Duodenal mucosa (tissue), 2 donors: ENCODE measurements at regions not wholly inside any gene's neighbourhood (a gene's known extent, or its start where the extent isn't known, plus 50 kb on each side); places are given as distances from the start of the nearest gene placed in this dataset.
"Not testable (repeated sequence)": the region's sequence is repeated elsewhere in the genome, so short reads cannot be mapped to it uniquely, and the experiment has no call there.

Experiments used
- H3K27ac ChIP-seq: one replicate; pipeline ENCODE4 v1.7.0; 2013; ENCODE audit warnings: low read depth, low read length
- H3K27me3 ChIP-seq, 2 donors: one replicate each; pipeline ENCODE4 v1.7.0; 2013; ENCODE audit warnings: low read length in 2 of 2, control low read depth in 1 of 2; ENCODE audit not compliant: insufficient read depth in 2 of 2, control insufficient read depth in 1 of 2
- H3K36me3 ChIP-seq, 2 donors: one replicate each; pipeline ENCODE4 v1.7.0; 2013; ENCODE audit warnings: low read length in 2 of 2, control low read depth in 1 of 2; ENCODE audit not compliant: insufficient read depth in 2 of 2, control insufficient read depth in 1 of 2
- H3K4me1 ChIP-seq, 2 donors: one replicate each; pipeline ENCODE4 v1.7.0; 2013; ENCODE audit warnings: low read length in 2 of 2, control low read depth in 1 of 2; ENCODE audit not compliant: insufficient read depth in 2 of 2, control insufficient read depth in 1 of 2
- H3K4me3 ChIP-seq, 2 donors: one replicate each; pipeline ENCODE4 v1.7.0; 2013; ENCODE audit warnings: low read length in 2 of 2, low read depth in 1 of 2
- H3K9ac ChIP-seq, 2 donors: one replicate each; pipeline ENCODE4 v1.7.0; 2013; ENCODE audit warnings: low read length in 2 of 2, low read depth in 1 of 2
- H3K9me3 ChIP-seq, 2 donors: one replicate each; pipeline ENCODE4 v1.7.0; 2013; ENCODE audit warnings: low read length in 2 of 2, control low read depth in 1 of 2; ENCODE audit not compliant: control insufficient read depth in 1 of 2

DNA sequence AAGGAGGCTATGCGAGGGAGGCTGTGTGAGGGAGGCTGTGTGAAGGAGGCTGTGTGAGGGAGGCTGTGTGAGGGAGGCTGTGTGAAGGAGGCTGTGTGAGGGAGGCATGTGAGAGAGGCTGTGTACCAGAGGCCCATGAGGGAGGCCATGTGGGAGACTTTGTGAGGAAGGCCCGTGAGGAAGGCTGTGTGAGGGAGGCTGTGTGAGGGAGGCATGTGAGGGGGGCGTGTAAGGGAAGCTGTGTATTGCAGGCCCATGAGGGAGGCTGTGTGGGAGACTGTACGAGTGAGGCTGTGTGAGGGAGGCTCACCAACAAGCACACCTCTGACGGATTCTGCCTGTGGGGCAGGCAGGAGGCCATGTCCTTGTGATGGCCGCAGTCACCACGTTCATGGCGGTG is 122.7 kb upstream of the RNF32 start:
- not testable (repeated sequence) for H3K9me3 ChIP-seq, H3K27me3 ChIP-seq, H3K9ac ChIP-seq, H3K4me3 ChIP-seq, H3K36me3 ChIP-seq, H3K27ac ChIP-seq
- peaks cover 6 to 12% of the 10 kb centered on the region in 2 donors for H3K4me1 ChIP-seq

- H3K9ac ChIP-seq: no peak overlapping the region
- peak overlapping the region; percentile 2 for H3K27ac ChIP-seq
- peak overlapping the region; percentile 55 to 68 for H3K4me3 ChIP-seq
Observed at GRCh38 chr7:156516791-156517378, 123.7 kb upstream of the RNF32 start.

GRCh38 chr7:156515911-156516790 is 124.4 kb upstream of the RNF32 start:
- H3K4me1 ChIP-seq: peaks cover 6 to 12% of the 10 kb centered on the region in 2 donors
- H3K27me3 ChIP-seq: no peaks in the 10 kb centered on the region
- H3K9ac ChIP-seq: peak overlapping the region in 1 of 2 donors; percentile 17
- H3K27ac ChIP-seq: peak overlapping the region; percentile 14
- no peaks in the 10 kb centered on the region for H3K36me3 ChIP-seq
- H3K9me3 ChIP-seq: peaks cover 5 to 8% of the 10 kb centered on the region in 2 donors
- H3K4me3 ChIP-seq: peak overlapping the region; percentile 55 to 68

More at GRCh38 chr7:156516791-156517378, 123.7 kb upstream of the RNF32 start:
- Histone ChIP-seq H3K36me3 (no peaks in the 10 kb centered on the region), H3K9me3 (peaks cover 0 to 3% of the 10 kb centered on the region in 2 donors), H3K4me1 (peaks cover 6 to 12% of the 10 kb centered on the region in 2 donors), H3K27me3 (no peaks in the 10 kb centered on the region)

GRCh38 chr7:156514851-156515250 is 125.7 kb upstream of the RNF32 start:
- Histone ChIP-seq H3K27me3 (no peaks in the 10 kb centered on the region), H3K4me1 (peaks cover 6 to 12% of the 10 kb centered on the region in 2 donors), H3K36me3 (no peaks in the 10 kb centered on the region), H3K9me3 (peaks cover 5 to 13% of the 10 kb centered on the region in 2 donors), H3K9ac (no peak overlapping the region), H3K27ac (no peak overlapping the region), H3K4me3 (no peak overlapping the region)

DNA sequence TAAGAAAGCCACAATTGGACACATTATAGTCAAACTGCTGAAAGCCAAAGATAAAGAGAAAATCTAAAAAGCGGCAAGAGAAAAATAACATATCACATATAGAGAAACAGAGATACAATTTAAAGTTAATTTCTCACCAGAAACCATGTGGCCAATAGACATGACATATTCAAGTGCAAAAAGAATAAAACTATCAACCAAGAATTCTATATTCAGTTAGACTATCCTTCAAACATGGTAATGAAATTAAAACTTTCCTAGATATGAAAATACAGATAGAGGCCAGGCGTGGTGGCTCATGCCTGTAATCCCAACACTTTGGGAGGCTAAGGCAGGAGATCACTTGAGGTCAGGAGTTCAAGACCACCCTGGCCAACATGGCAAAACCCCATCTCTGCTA is 129.1 kb upstream of the RNF32 start:
- H3K36me3 ChIP-seq: no peaks in the 10 kb centered on the region
- H3K4me1 ChIP-seq: peaks cover 6 to 9% of the 10 kb centered on the region in 2 donors
- no peak overlapping the region for H3K4me3 ChIP-seq
- no peak overlapping the region for H3K27ac ChIP-seq
- peaks cover 5 to 13% of the 10 kb centered on the region in 2 donors for H3K9me3 ChIP-seq
- H3K27me3 ChIP-seq: no peaks in the 10 kb centered on the region
- H3K9ac ChIP-seq: no peak overlapping the region

GRCh38 chr7:156510966-156511365 is 129.6 kb upstream of the RNF32 start:
- H3K27ac ChIP-seq: no peak overlapping the region
- H3K9ac ChIP-seq: no peak overlapping the region
- no peaks in the 10 kb centered on the region for H3K27me3 ChIP-seq
- H3K4me1 ChIP-seq: peaks cover 5 to 6% of the 10 kb centered on the region in 2 donors
- H3K9me3 ChIP-seq: peaks cover 5 to 13% of the 10 kb centered on the region in 2 donors
- no peaks in the 10 kb centered on the region for H3K36me3 ChIP-seq
- no peak overlapping the region for H3K4me3 ChIP-seq

DNA sequence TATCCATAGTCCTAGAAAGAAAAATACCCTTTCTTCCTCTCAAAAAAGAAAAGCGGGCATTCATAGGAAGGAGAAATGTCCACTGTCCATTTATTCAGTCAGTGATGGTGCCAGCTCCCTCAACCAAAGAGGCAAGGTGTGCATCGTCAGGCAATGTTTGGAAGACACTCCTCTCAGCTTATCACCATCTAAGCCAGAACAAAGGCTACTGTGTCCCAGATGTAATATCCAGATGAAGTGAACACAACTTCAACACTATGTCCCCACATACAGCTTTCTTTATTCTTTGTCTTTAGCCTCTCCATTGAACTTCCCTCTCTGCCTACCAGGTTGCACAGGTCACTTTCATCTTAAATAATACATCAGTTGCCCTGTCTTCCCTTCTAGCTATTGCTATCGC is 131.4 kb upstream of the RNF32 start:
- Histone ChIP-seq H3K27ac (no peak overlapping the region), H3K4me3 (no peak overlapping the region), H3K27me3 (no peaks in the 10 kb centered on the region), H3K4me1 (no peaks in the 10 kb centered on the region), H3K9ac (no peak overlapping the region), H3K36me3 (no peaks in the 10 kb centered on the region), H3K9me3 (peaks cover 5 to 13% of the 10 kb centered on the region in 2 donors)

GRCh38 chr7:156505876-156506275 is 134.7 kb upstream of the RNF32 start:
- Histone ChIP-seq H3K9ac (no peak overlapping the region), H3K36me3 (no peaks in the 10 kb centered on the region), H3K4me1 (no peaks in the 10 kb centered on the region), H3K4me3 (no peak overlapping the region), H3K9me3 (peaks cover 0 to 5% of the 10 kb centered on the region in 2 donors), H3K27ac (no peak overlapping the region), H3K27me3 (no peaks in the 10 kb centered on the region)

GRCh38 chr7:156504687-156505545 is 135.7 kb upstream of the RNF32 start:
- no peaks in the 10 kb centered on the region for H3K4me1 ChIP-seq
- no peaks in the 10 kb centered on the region for H3K27me3 ChIP-seq
- H3K4me3 ChIP-seq: no peak overlapping the region
- no peaks in the 10 kb centered on the region for H3K36me3 ChIP-seq
- no peak overlapping the region for H3K9ac ChIP-seq
- H3K27ac ChIP-seq: peak overlapping the region; percentile 32
- H3K9me3 ChIP-seq: no peaks in the 10 kb centered on the region

DNA sequence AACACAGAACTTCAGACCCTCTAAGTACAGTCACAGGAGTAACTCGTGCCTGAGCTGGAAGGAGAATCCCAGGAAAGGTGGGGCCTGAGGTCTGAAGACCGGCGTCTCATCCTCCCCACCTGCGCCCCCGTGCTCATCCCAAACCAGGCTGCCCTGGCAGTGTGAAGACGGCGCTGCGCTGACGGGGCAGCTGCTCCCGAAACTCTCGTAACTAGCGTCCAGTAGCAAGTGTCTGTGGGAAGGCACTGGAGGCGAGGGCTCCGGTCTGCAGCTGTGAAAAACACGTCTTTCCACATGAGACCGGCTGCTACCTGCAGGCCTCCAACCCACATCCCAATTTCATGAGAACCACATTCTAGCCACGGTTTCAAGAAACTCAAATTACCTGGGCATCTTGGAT is 136.6 kb upstream of the RNF32 start:
- Histone ChIP-seq H3K4me1 (no peaks in the 10 kb centered on the region), H3K36me3 (no peaks in the 10 kb centered on the region), H3K27ac (no peak overlapping the region), H3K9ac (no peak overlapping the region), H3K4me3 (no peak overlapping the region), H3K9me3 (no peaks in the 10 kb centered on the region), H3K27me3 (no peaks in the 10 kb centered on the region)
